Smooth muscle cell (in vitro differentiated cells): ENCODE measurements at regions not wholly inside any gene's neighbourhood (a gene's known extent, or its start where the extent isn't known, plus 50 kb on each side); places are given as distances from the start of the nearest gene placed in this dataset.

Experiments
- DNase-seq: peaks from one replicate; lab custom pipeline; 2025; ENCODE audit not compliant: unreplicated experiment; lab: John Stamatoyannopoulos, UW
- H2AFZ ChIP-seq: fragments of 200-600 bp; sonication (generic); 2 replicates; pipeline ENCODE4 v1.6.0; 2016; ENCODE audit warnings: antibody characterized with exemption, low read depth, mild to moderate bottlenecking
- H3F3A ChIP-seq: fragments of 200-600 bp; sonication (generic); 2 replicates; pipeline ENCODE4 v1.6.0; 2017; ENCODE audit warnings: antibody characterized with exemption, low read depth
- H3K27ac ChIP-seq: fragments of 200-600 bp; sonication (generic); 2 replicates; pipeline ENCODE4 v1.5.1; 2016; ENCODE audit warnings: low read depth, mild to moderate bottlenecking
- H3K27me3 ChIP-seq: fragments of 200-600 bp; sonication (generic); 2 replicates; pipeline ENCODE4 v1.6.1; 2016; ENCODE audit warnings: low read depth, mild to moderate bottlenecking
- H3K36me3 ChIP-seq: fragments of 200-600 bp; sonication (generic); 2 replicates; pipeline ENCODE4 v1.5.1; 2016; ENCODE audit warnings: low read depth
- H3K4me1 ChIP-seq: fragments of 200-600 bp; sonication (generic); 2 replicates; pipeline ENCODE4 v1.5.1; 2016; ENCODE audit warnings: low read depth
- H3K4me2 ChIP-seq: fragments of 200-600 bp; sonication (generic); 2 replicates; pipeline ENCODE4 v1.6.0; 2016; ENCODE audit warnings: mild to moderate bottlenecking
- H3K4me3 ChIP-seq: fragments of 200-600 bp; sonication (generic); 2 replicates; pipeline ENCODE4 v1.5.1; 2016; ENCODE audit warnings: mild to moderate bottlenecking
- H3K79me2 ChIP-seq: fragments of 200-600 bp; sonication (generic); 2 replicates; pipeline ENCODE4 v1.6.0; 2016; ENCODE audit warnings: low read depth, mild to moderate bottlenecking
- H3K9ac ChIP-seq: fragments of 200-600 bp; sonication (generic); 2 replicates; pipeline ENCODE4 v1.6.0; 2016; ENCODE audit warnings: low read depth
- H3K9me3 ChIP-seq: fragments of 200-600 bp; sonication (generic); replicated peaks from 2 replicates; pipeline ENCODE4 v1.5.1; 2016; ENCODE audit warnings: low read depth
- H4K20me1 ChIP-seq: fragments of 200-600 bp; sonication (generic); 2 replicates; pipeline ENCODE4 v1.6.0; 2016; ENCODE audit warnings: low read depth
- WGBS: methylation state at CpG from one replicate; pipeline ENCODE4 v1.1.7; 2016; ENCODE audit warnings: low lambda C conversion rate; 5-methylcytosine and 5-hydroxymethylcytosine counted together
- TF ChIP-seq, protein P1 (sequence below): fragments of 200-600 bp; sonication (generic); IDR thresholded peaks from 2 replicates; pipeline ENCODE4 v1.5.1; 2017; ENCODE audit warnings: borderline replicate concordance, mild to moderate bottlenecking, antibody characterized with exemption; ENCODE audit not compliant: insufficient read depth, poor library complexity, severe bottlenecking

DNA sequence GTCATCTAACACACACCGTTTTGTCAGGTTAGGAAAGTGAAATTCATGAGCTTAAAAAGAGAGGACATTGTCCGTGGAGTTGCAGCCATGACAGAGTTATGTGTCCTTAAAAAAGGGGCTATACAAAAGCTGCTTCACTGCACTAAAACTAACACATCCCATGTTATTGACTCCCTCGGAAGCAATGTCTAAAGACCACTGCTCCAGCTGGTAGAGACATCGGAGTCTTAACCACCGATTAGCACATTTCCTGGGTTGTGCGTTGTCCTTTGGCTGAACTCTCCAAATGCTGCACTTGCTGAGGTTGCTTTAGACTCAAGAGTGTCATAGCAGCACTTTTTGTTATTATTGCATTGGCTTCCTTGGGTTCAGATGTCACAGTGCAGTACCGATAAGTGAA lies 128.3 kb upstream of the C9orf72 start:
- Histone ChIP-seq H3K27ac (no peak overlapping the region), H3K27me3 (no peaks in the 10 kb centered on the region), H3K4me2 (no peak overlapping the region), H3K4me1 (no peaks in the 10 kb centered on the region), H4K20me1 (no peaks in the 10 kb centered on the region), H3K9me3 (no peaks in the 10 kb centered on the region), H3K79me2 (no peaks in the 10 kb centered on the region), H3K36me3 (no peaks in the 10 kb centered on the region), H3F3A (no peaks in the 10 kb centered on the region), H3K9ac (no peak overlapping the region), H3K4me3 (no peak overlapping the region), H2AFZ (no peak overlapping the region)
- TF ChIP-seq, protein P1, sequence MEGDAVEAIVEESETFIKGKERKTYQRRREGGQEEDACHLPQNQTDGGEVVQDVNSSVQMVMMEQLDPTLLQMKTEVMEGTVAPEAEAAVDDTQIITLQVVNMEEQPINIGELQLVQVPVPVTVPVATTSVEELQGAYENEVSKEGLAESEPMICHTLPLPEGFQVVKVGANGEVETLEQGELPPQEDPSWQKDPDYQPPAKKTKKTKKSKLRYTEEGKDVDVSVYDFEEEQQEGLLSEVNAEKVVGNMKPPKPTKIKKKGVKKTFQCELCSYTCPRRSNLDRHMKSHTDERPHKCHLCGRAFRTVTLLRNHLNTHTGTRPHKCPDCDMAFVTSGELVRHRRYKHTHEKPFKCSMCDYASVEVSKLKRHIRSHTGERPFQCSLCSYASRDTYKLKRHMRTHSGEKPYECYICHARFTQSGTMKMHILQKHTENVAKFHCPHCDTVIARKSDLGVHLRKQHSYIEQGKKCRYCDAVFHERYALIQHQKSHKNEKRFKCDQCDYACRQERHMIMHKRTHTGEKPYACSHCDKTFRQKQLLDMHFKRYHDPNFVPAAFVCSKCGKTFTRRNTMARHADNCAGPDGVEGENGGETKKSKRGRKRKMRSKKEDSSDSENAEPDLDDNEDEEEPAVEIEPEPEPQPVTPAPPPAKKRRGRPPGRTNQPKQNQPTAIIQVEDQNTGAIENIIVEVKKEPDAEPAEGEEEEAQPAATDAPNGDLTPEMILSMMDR, result no peak
- 84% methylated on average over 7 of the region's 7 CpGs for WGBS
- no peak for DNase-seq

DNA sequence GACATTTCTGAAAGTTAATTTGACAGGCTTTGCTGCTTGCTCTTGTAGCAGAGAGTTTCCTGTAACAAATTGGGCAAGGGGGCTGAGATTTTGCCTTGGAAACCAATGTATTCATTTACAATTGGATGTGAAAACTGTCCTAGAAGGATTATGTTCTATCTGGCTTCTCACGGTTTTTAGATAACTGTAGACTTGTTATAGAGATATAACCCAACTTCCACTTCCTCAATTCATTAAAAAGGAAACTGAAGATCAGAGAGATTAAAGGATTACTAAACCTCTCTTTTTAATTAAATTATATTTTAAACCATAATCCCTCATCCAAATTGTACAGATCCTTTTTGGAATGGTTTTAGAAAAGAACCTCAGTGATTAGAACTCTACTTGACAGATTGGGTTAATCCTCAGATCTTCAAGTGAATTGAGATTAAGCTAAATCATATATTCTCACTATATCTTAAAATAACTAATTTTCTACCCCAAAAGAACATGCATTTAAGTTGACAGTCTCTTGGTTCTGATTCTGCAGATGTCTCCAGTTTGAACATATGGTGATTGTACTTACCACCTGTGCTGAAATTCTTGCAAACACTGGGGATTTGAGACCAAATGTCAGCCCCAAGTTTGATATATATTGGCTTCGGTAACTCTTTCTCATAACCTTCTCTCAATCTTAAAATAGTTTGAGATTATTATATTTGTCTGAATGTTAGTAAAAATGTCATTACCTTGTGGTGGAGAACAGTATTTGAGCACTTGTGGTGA lies 130.1 kb upstream of the C9orf72 start:
- no peak overlapping the region for H3K27ac ChIP-seq
- WGBS, result 65% methylated on average over 2 of the region's 2 CpGs
- H3K9ac ChIP-seq, result no peak overlapping the region
- no peak overlapping the region for H3K4me2 ChIP-seq
- no peak overlapping the region for H2AFZ ChIP-seq
- no peaks in the 10 kb centered on the region for H4K20me1 ChIP-seq
- H3K27me3 ChIP-seq, result no peaks in the 10 kb centered on the region
- H3K4me3 ChIP-seq, result no peak overlapping the region
- no peaks in the 10 kb centered on the region for H3K79me2 ChIP-seq
- DNase-seq, result no peak
- no peaks in the 10 kb centered on the region for H3F3A ChIP-seq
- TF ChIP-seq, protein P1, result no peak
- H3K9me3 ChIP-seq, result no peaks in the 10 kb centered on the region
- H3K4me1 ChIP-seq, result no peaks in the 10 kb centered on the region
- no peaks in the 10 kb centered on the region for H3K36me3 ChIP-seq

DNA sequence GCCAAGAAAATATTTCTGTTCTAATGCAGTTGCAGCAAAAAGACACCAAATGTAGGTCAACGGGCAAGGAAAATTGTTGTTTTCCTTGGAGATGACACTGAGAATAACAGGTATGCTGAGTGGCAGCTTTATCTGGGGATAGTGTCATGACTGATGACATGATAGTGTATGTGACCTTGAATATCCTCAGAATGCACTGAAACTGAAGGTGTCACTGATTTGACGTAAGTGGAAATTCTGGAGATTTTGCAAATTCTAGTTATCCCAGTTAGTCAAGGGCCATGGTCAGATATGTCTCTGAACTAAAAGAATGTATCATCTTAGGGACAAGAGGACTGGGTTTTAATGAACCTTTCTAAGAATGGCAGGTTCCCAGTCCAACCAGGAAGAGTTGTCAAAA lies 138.0 kb upstream of the C9orf72 start:
- no peak overlapping the region for H3K9ac ChIP-seq

More for the DNA sequence above, 138.0 kb upstream of the C9orf72 start:
- no peak overlapping the region for H2AFZ ChIP-seq
- no peak overlapping the region for H3K4me2 ChIP-seq
- TF ChIP-seq, protein P1, result no peak
- no peaks in the 10 kb centered on the region for H4K20me1 ChIP-seq
- no peaks in the 10 kb centered on the region for H3K27me3 ChIP-seq
- no peaks in the 10 kb centered on the region for H3K4me1 ChIP-seq
- no peak overlapping the region for H3K27ac ChIP-seq
- no peak overlapping the region for H3K4me3 ChIP-seq
- WGBS, result 93% methylated on average over 2 of the region's 2 CpGs
- no peaks in the 10 kb centered on the region for H3K79me2 ChIP-seq
- no peaks in the 10 kb centered on the region for H3K36me3 ChIP-seq
- peaks cover 6% of the 10 kb centered on the region for H3K9me3 ChIP-seq
- H3F3A ChIP-seq, result no peaks in the 10 kb centered on the region
- no peak for DNase-seq
